ENCODE measurements at regions not wholly inside any gene's neighbourhood (a gene's known extent, or its start where the extent isn't known, plus 50 kb on each side); places are given as distances from the start of the nearest gene placed in this dataset.
A peak's percentile ranks its signal among the peaks of the same experiment; 100 is the strongest.

DNA sequence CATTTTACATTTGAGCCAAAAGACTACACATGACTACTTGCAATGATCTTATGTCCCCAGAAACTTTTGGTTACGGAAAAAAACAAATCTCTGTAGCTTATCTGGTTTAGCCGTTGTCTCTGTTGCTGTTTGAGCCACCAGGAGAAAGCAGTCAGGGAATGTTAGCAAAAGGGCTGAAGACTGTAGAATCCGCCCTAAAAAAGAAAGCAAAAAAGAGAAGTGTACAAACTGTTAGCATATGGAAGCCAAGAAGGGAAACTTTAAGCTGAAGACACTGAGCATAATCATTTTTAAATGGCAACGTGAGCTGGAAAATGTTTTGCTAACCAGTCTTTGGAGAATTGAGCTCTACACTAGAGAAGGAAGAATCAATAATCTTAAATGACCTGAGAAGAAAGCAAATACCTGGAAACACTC, 69.9 kb upstream of the MYLIP start:
- Histone ChIP-seq H3K9me3 (replicated peaks; ENCODE audit: control insufficient read depth, insufficient read depth, low read length) (no peaks in the 10 kb centered on the region), H4K20me1 (ENCODE audit: control insufficient read depth, insufficient read depth) (no peaks in the 10 kb centered on the region), H3K4me2 (ENCODE audit: control insufficient read depth, insufficient read depth) (no peak overlapping the region), H2AFZ (ENCODE audit: control insufficient read depth, low read depth, low read length) (no peak overlapping the region), H3K27me3 (replicated peaks in 1 of 2; ENCODE audit: control insufficient read depth in 2 of 2, insufficient read depth in 2 of 2, low read length in 1 of 2) (no peaks in the 10 kb centered on the region), H3K27ac (ENCODE audit: control insufficient read depth, insufficient read depth) (no peak overlapping the region), H3K9ac (ENCODE audit: control insufficient read depth, insufficient read depth, low read length) (no peak overlapping the region), H3K36me3 (ENCODE audit: control insufficient read depth in 2 of 2, insufficient read depth in 2 of 2, low read length in 1 of 2) (no peaks in the 10 kb centered on the region), H3K4me3 (no peak overlapping the region), H3K4me1 (ENCODE audit: control insufficient read depth, insufficient read depth, low read length) (no peaks in the 10 kb centered on the region), H3K79me2 (ENCODE audit: control insufficient read depth, insufficient read depth, low read length) (no peaks in the 10 kb centered on the region)
- TF ChIP-seq, protein P1, sequence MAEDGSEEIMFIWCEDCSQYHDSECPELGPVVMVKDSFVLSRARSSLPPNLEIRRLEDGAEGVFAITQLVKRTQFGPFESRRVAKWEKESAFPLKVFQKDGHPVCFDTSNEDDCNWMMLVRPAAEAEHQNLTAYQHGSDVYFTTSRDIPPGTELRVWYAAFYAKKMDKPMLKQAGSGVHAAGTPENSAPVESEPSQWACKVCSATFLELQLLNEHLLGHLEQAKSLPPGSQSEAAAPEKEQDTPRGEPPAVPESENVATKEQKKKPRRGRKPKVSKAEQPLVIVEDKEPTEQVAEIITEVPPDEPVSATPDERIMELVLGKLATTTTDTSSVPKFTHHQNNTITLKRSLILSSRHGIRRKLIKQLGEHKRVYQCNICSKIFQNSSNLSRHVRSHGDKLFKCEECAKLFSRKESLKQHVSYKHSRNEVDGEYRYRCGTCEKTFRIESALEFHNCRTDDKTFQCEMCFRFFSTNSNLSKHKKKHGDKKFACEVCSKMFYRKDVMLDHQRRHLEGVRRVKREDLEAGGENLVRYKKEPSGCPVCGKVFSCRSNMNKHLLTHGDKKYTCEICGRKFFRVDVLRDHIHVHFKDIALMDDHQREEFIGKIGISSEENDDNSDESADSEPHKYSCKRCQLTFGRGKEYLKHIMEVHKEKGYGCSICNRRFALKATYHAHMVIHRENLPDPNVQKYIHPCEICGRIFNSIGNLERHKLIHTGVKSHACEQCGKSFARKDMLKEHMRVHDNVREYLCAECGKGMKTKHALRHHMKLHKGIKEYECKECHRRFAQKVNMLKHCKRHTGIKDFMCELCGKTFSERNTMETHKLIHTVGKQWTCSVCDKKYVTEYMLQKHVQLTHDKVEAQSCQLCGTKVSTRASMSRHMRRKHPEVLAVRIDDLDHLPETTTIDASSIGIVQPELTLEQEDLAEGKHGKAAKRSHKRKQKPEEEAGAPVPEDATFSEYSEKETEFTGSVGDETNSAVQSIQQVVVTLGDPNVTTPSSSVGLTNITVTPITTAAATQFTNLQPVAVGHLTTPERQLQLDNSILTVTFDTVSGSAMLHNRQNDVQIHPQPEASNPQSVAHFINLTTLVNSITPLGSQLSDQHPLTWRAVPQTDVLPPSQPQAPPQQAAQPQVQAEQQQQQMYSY (CRISPR knock-in tag; IDR thresholded peaks at IDR 0.05): no peak
- TF ChIP-seq SPI1 (IDR thresholded peaks at IDR 0.05; ENCODE audit: borderline replicate concordance, insufficient read depth, low read depth, low read length) (peak; percentile 15; the same call in 1 of the 2 replicates), ASH2L (IDR thresholded peaks at IDR 0.05; ENCODE audit: borderline replicate concordance, low read depth) (no peak)
- TF ChIP-seq, protein P2, sequence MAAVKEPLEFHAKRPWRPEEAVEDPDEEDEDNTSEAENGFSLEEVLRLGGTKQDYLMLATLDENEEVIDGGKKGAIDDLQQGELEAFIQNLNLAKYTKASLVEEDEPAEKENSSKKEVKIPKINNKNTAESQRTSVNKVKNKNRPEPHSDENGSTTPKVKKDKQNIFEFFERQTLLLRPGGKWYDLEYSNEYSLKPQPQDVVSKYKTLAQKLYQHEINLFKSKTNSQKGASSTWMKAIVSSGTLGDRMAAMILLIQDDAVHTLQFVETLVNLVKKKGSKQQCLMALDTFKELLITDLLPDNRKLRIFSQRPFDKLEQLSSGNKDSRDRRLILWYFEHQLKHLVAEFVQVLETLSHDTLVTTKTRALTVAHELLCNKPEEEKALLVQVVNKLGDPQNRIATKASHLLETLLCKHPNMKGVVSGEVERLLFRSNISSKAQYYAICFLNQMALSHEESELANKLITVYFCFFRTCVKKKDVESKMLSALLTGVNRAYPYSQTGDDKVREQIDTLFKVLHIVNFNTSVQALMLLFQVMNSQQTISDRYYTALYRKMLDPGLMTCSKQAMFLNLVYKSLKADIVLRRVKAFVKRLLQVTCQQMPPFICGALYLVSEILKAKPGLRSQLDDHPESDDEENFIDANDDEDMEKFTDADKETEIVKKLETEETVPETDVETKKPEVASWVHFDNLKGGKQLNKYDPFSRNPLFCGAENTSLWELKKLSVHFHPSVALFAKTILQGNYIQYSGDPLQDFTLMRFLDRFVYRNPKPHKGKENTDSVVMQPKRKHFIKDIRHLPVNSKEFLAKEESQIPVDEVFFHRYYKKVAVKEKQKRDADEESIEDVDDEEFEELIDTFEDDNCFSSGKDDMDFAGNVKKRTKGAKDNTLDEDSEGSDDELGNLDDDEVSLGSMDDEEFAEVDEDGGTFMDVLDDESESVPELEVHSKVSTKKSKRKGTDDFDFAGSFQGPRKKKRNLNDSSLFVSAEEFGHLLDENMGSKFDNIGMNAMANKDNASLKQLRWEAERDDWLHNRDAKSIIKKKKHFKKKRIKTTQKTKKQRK (IDR thresholded peaks at IDR 0.05; ENCODE audit: low read depth, low read length): no peak
- in situ Hi-C loops (cut with MboI): no loop called here
- ATAC-seq (no peak), FAIRE-seq (no peak), DNase-seq (ENCODE audit: low read depth, low spot score) (no peak)
- 68% methylated on average over 4 of the region's 4 CpGs for WGBS (ENCODE audit: insufficient coverage, insufficient replicate concordance, low lambda C conversion rate, missing lambda C conversion rate)
- intact Hi-C loops (cut with micrococcal nuclease; ENCODE audit: unreplicated experiment): no loop called here
- POLR2A ChIA-PET: interaction anchor here (0.6 to 1.8 kb wide), 3 partner anchors 16 to 109 kb away, joined by 3 to 4 read pairs (median 3); no protein-coding TSS in a partner anchor
- no TSS peak for BruUV-seq (replicated peaks)
- SMC1A ChIA-PET (ENCODE audit: uncharacterized antibody, unreplicated experiment): interaction anchor here (0.6 to 3.8 kb wide), 8 partner anchors 9 to 147 kb away, joined by 3 to 19 read pairs (median 3); no protein-coding TSS in a partner anchor
- CTCF ChIA-PET: interaction anchor here (0.8 to 1.6 kb wide), 3 partner anchors 8 to 62 kb away, joined by 3 read pairs; no protein-coding TSS in a partner anchor
- RAD21 ChIA-PET (ENCODE audit: unreplicated experiment): interaction anchor here (0.8 to 1.1 kb wide), 3 partner anchors 15 to 67 kb away, joined by 3 read pairs; no protein-coding TSS in a partner anchor

Measured in GM12878 (cell line).